Suprapubic skin (tissue), 4 donors: ENCODE measurements at regions not wholly inside any gene's neighbourhood (a gene's known extent, or its start where the extent isn't known, plus 50 kb on each side); places are given as distances from the start of the nearest gene placed in this dataset.

ENCODE experiments used
- DNase-seq, 2 donors: peaks; one replicate each; pipeline ENCODE4 v3.0.0-alpha.2; 2019; ENCODE audit warnings: low spot score in 2 of 2
- H3K27ac ChIP-seq: fragments of 200-600 bp; sonication (generic); one replicate; pipeline ENCODE4 v1.5.1; 2019
- H3K27me3 ChIP-seq: fragments of 200-600 bp; sonication (generic); one replicate; pipeline ENCODE4 v1.5.1; 2019
- H3K36me3 ChIP-seq: fragments of 200-600 bp; sonication (generic); one replicate; pipeline ENCODE4 v1.5.1; 2019
- H3K4me1 ChIP-seq: fragments of 200-600 bp; sonication (generic); one replicate; pipeline ENCODE4 v1.5.1; 2019
- H3K4me3 ChIP-seq: fragments of 200-600 bp; sonication (generic); one replicate; pipeline ENCODE4 v1.5.1; 2019; ENCODE audit warnings: mild to moderate bottlenecking
- H3K9me3 ChIP-seq: fragments of 200-600 bp; sonication (generic); one replicate; pipeline ENCODE4 v1.5.1; 2019
- CTCF ChIP-seq, 2 donors: fragments of 200-600 bp in 1 of 2; fragments of 450-650 bp in 1 of 2; sonication (generic) in 1 of 2; IDR thresholded peaks; one replicate each; pipeline ENCODE4 v1.5.1; 2016 to 2019; ENCODE audit warnings: antibody characterized with exemption in 2 of 2, mild to moderate bottlenecking in 1 of 2, moderate library complexity in 1 of 2
- EP300 ChIP-seq: sonication (generic); formaldehyde crosslinking; IDR thresholded peaks from one replicate; pipeline ENCODE4 v1.6.1; 2017; ENCODE audit warnings: antibody characterized with exemption
- POLR2A ChIP-seq, 2 donors: fragments of 450-650 bp; IDR thresholded peaks; one replicate each; pipeline ENCODE4 v1.6.1; 2017; ENCODE audit warnings: antibody characterized with exemption in 2 of 2, mild to moderate bottlenecking in 2 of 2, moderate library complexity in 2 of 2
- POLR2AphosphoS5 ChIP-seq, 3 donors: sonication (generic); formaldehyde crosslinking; IDR thresholded peaks; one replicate each; pipeline ENCODE4 v1.6.1; 2017; ENCODE audit warnings: antibody characterized with exemption in 3 of 3
- WGBS: methylation state at CpG from one replicate; pipeline ENCODE4 v1.1.5; 2018; 5-methylcytosine and 5-hydroxymethylcytosine counted together

- Histone ChIP-seq H3K4me1 (no peaks in the 10 kb centered on the region), H3K27me3 (peaks cover 4% of the 10 kb centered on the region), H3K27ac (no peak overlapping the region), H3K4me3 (no peak overlapping the region), H3K9me3 (no peaks in the 10 kb centered on the region), H3K36me3 (no peaks in the 10 kb centered on the region)
- 54% methylated on average over 1 of the region's 1 CpG for WGBS
- DNase-seq, result no peak
- TF ChIP-seq EP300, result no peak
- TF ChIP-seq POLR2AphosphoS5 (IDR thresholded peaks at IDR 0.05), result no peak
- no peak for TF ChIP-seq POLR2A (IDR thresholded peaks at IDR 0.05)
- TF ChIP-seq CTCF (IDR thresholded peaks at IDR 0.05), result no peak
Measured at GRCh38 chr20:52530571-52530970, 339.0 kb upstream of the ZFP64 start.

GRCh38 chr20:52529826-52530225 lies 338.2 kb upstream of the ZFP64 start:
- WGBS, result 49% methylated on average over 7 of the region's 7 CpGs
- Histone ChIP-seq H3K27ac (no peak overlapping the region), H3K4me1 (no peaks in the 10 kb centered on the region), H3K9me3 (no peaks in the 10 kb centered on the region), H3K36me3 (no peaks in the 10 kb centered on the region), H3K27me3 (peaks cover 4% of the 10 kb centered on the region), H3K4me3 (no peak overlapping the region)
- no peak for DNase-seq
- TF ChIP-seq EP300, result no peak
- no peak for TF ChIP-seq POLR2AphosphoS5 (IDR thresholded peaks at IDR 0.05)
- no peak for TF ChIP-seq POLR2A (IDR thresholded peaks at IDR 0.05)
- TF ChIP-seq CTCF (IDR thresholded peaks at IDR 0.05), result no peak

- Histone ChIP-seq H3K4me1 (no peaks in the 10 kb centered on the region), H3K27me3 (peaks cover 4% of the 10 kb centered on the region), H3K9me3 (no peaks in the 10 kb centered on the region), H3K4me3 (no peak overlapping the region), H3K27ac (no peak overlapping the region), H3K36me3 (no peaks in the 10 kb centered on the region)
- TF ChIP-seq POLR2AphosphoS5 (IDR thresholded peaks at IDR 0.05) (no peak), CTCF (IDR thresholded peaks at IDR 0.05) (no peak), POLR2A (IDR thresholded peaks at IDR 0.05) (no peak), EP300 (no peak)
- DNase-seq, result no peak
- 83% methylated on average over 2 of the region's 2 CpGs for WGBS
Measured at GRCh38 chr20:52524861-52525260, 333.3 kb upstream of the ZFP64 start.

- H3K4me1 ChIP-seq, result no peaks in the 10 kb centered on the region
- no peaks in the 10 kb centered on the region for H3K36me3 ChIP-seq
- no peak for TF ChIP-seq POLR2A (IDR thresholded peaks at IDR 0.05)
- no peak for TF ChIP-seq POLR2AphosphoS5 (IDR thresholded peaks at IDR 0.05)
- no peak for TF ChIP-seq EP300
- no peak for TF ChIP-seq CTCF (IDR thresholded peaks at IDR 0.05)
- H3K9me3 ChIP-seq, result no peaks in the 10 kb centered on the region
- no peak overlapping the region for H3K4me3 ChIP-seq
- WGBS, result 57% methylated on average over 3 of the region's 3 CpGs
- H3K27me3 ChIP-seq, result no peaks in the 10 kb centered on the region
- DNase-seq, result no peak
- H3K27ac ChIP-seq, result no peak overlapping the region
Measured at GRCh38 chr20:52518735-52519134, 327.2 kb upstream of the ZFP64 start.

GRCh38 chr20:52515877-52516276 lies 324.3 kb upstream of the ZFP64 start:
- Histone ChIP-seq H3K9me3 (no peaks in the 10 kb centered on the region), H3K4me3 (no peak overlapping the region), H3K27ac (no peak overlapping the region), H3K4me1 (no peaks in the 10 kb centered on the region), H3K36me3 (no peaks in the 10 kb centered on the region), H3K27me3 (no peaks in the 10 kb centered on the region)
- DNase-seq, result no peak
- TF ChIP-seq CTCF (IDR thresholded peaks at IDR 0.05) (no peak), POLR2AphosphoS5 (IDR thresholded peaks at IDR 0.05) (no peak), EP300 (no peak), POLR2A (IDR thresholded peaks at IDR 0.05) (no peak)
- 67% methylated on average over 2 of the region's 2 CpGs for WGBS
